GM19351 (cell line): ENCODE measurements at regions not wholly inside any gene's neighbourhood (a gene's known extent, or its start where the extent isn't known, plus 50 kb on each side); places are given as distances from the start of the nearest gene placed in this dataset.
"Not testable (repeated sequence)": the region's sequence is repeated elsewhere in the genome, so short reads cannot be mapped to it uniquely, and the experiment has no call there.

Experiments
- ATAC-seq: cut with Tn5 transposase; IDR thresholded peaks from one replicate; pipeline ENCODE4 v1.9.1; 2021; ENCODE audit warnings: mild to moderate bottlenecking, moderate library complexity; ENCODE audit not compliant: unreplicated experiment

GRCh38 chr10:56109454-56109853, 251.6 kb downstream of the ZWINT start:
- ATAC-seq: no peak

GRCh38 chr10:56104923-56105322, 256.1 kb downstream of the ZWINT start:
- no peak for ATAC-seq

GRCh38 chr10:56104487-56104886, 256.6 kb downstream of the ZWINT start:
- no peak for ATAC-seq

- ATAC-seq: no peak
These were observed 264.9 kb downstream of the ZWINT start for GRCh38 chr10:56096226-56096517.

GRCh38 chr10:56095506-56096225, 265.4 kb downstream of the ZWINT start:
- no peak for ATAC-seq

- ATAC-seq: not testable (repeated sequence)
These were observed 267.4 kb downstream of the ZWINT start for GRCh38 chr10:56093645-56094044.

- no peak for ATAC-seq
These were observed 269.2 kb downstream of the ZWINT start for GRCh38 chr10:56091872-56092271.

GRCh38 chr10:56090914-56091540, 270.0 kb downstream of the ZWINT start:
- no peak for ATAC-seq

GRCh38 chr10:56085406-56086122, 275.5 kb downstream of the ZWINT start:
- no peak for ATAC-seq

GRCh38 chr10:56082169-56082568, 278.9 kb downstream of the ZWINT start:
- ATAC-seq: no peak

GRCh38 chr10:56068473-56069263, 292.4 kb downstream of the ZWINT start:
- ATAC-seq: no peak

- ATAC-seq: no peak
These were observed 293.0 kb downstream of the ZWINT start for GRCh38 chr10:56068040-56068439.

GRCh38 chr10:56063642-56064041, 297.4 kb downstream of the ZWINT start:
- ATAC-seq: no peak

- no peak for ATAC-seq
These were observed 303.2 kb downstream of the ZWINT start for GRCh38 chr10:56057860-56058259.

GRCh38 chr10:56035489-56035888, 325.6 kb downstream of the ZWINT start:
- no peak for ATAC-seq

GRCh38 chr10:56028298-56029132, 332.5 kb downstream of the ZWINT start:
- no peak for ATAC-seq

- ATAC-seq: no peak
These were observed 349.0 kb downstream of the ZWINT start for GRCh38 chr10:56012101-56012500.

- ATAC-seq: no peak
These were observed 357.5 kb downstream of the ZWINT start for GRCh38 chr10:56003555-56003954.

GRCh38 chr10:55989188-55989587, 371.9 kb downstream of the ZWINT start:
- ATAC-seq: no peak

GRCh38 chr10:55979203-55979602, 381.9 kb downstream of the ZWINT start:
- no peak for ATAC-seq

- ATAC-seq: no peak
These were observed 395.0 kb downstream of the ZWINT start for GRCh38 chr10:55966101-55966500.
